ENCODE measurements at regions not wholly inside any gene's neighbourhood (a gene's known extent, or its start where the extent isn't known, plus 50 kb on each side); places are given as distances from the start of the nearest gene placed in this dataset.

GRCh38 chr9:103985077-103985476, 109.0 kb upstream of the SMC2 start:
- H2AFZ ChIP-seq = no peak overlapping the region
- TF ChIP-seq ZNF462 (CRISPR knock-in tag; IDR thresholded peaks at IDR 0.05) = no peak
- TF ChIP-seq CTCF (conservative IDR thresholded peaks at IDR 0.05; ENCODE audit: low read depth in 2 of 2) = no peak
- no peak for TF ChIP-seq EZH2 (IDR thresholded peaks at IDR 0.05; ENCODE audit: low read depth, unreplicated experiment)
- no peak for TF ChIP-seq EZH2phosphoT487 (IDR thresholded peaks at IDR 0.05; ENCODE audit: unreplicated experiment)
- TF ChIP-seq ZNF114 (CRISPR knock-in tag; IDR thresholded peaks at IDR 0.05) = no peak
- TF ChIP-seq JUNB (IDR thresholded peaks at IDR 0.05; ENCODE audit: unreplicated experiment) = no peak
- no peak for TF ChIP-seq ETS1 (IDR thresholded peaks at IDR 0.05)
- TF ChIP-seq NANOG (IDR thresholded peaks at IDR 0.05; ENCODE audit: borderline replicate concordance) = no peak
- TF ChIP-seq ZNF331 (CRISPR knock-in tag; IDR thresholded peaks at IDR 0.05; ENCODE audit: low read depth) = no peak
- TF ChIP-seq REST (IDR thresholded peaks at IDR 0.05; ENCODE audit: unreplicated experiment) = no peak
- no peak for TF ChIP-seq CREB1 (CRISPR knock-in tag; IDR thresholded peaks at IDR 0.05; ENCODE audit: low read depth)
- TF ChIP-seq POLR2AphosphoS5 (IDR thresholded peaks at IDR 0.05; ENCODE audit: low read depth) = no peak
- TF ChIP-seq STAT1 (IDR thresholded peaks at IDR 0.05; ENCODE audit: unreplicated experiment) = no peak
- H3K79me2 ChIP-seq (replicated peaks; ENCODE audit: insufficient read depth) = no peaks in the 10 kb centered on the region
- Mint-ChIP-seq H3K36me3 (ENCODE audit: low read depth) (peaks cover 28% of the 10 kb centered on the region), H3K9me3 (peaks cover 93% of the 10 kb centered on the region), H3K27ac (no peak overlapping the region), H3K4me1 (no peaks in the 10 kb centered on the region), H3K27me3 (ENCODE audit: insufficient read depth, low read depth, poor library complexity) (no peaks in the 10 kb centered on the region), H3K4me3 (no peak overlapping the region)
- no peak overlapping the region for H3K4me3 ChIP-seq
- ATAC-seq = no peak
- no peaks in the 10 kb centered on the region; the same call in 1 of the 2 replicates for H3K36me3 ChIP-seq (ENCODE audit: insufficient read depth)
- no peaks in the 10 kb centered on the region for H3K4me1 ChIP-seq (ENCODE audit: insufficient read depth)
- no peaks in the 10 kb centered on the region for H3K9me2 ChIP-seq (ENCODE audit: insufficient read depth)
- H3F3A ChIP-seq (replicated peaks; ENCODE audit: low read depth) = no peaks in the 10 kb centered on the region
- no peak overlapping the region for H3K27ac ChIP-seq (ENCODE audit: low read depth)
- no peaks in the 10 kb centered on the region for H3K27me3 ChIP-seq (ENCODE audit: insufficient read depth)
- H3K4me2 ChIP-seq = no peak overlapping the region
- DNase-seq (ENCODE audit: low spot score) = no peak
- H4K20me1 ChIP-seq (replicated peaks; ENCODE audit: insufficient read depth) = no peaks in the 10 kb centered on the region
